Heart right ventricle (tissue), 16 donors: ENCODE measurements at regions not wholly inside any gene's neighbourhood (a gene's known extent, or its start where the extent isn't known, plus 50 kb on each side); places are given as distances from the start of the nearest gene placed in this dataset.

ENCODE experiments used
- ATAC-seq, 8 donors: fragments of 200-7000 bp; cut with Tn5 transposase; one replicate each; pipeline ENCODE4 v1.9.1; 2020; ENCODE audit warnings: mild to moderate bottlenecking in 8 of 8, moderate library complexity in 8 of 8, moderate number of reproducible peaks in 1 of 8
- DNase-seq, 2 donors: peaks; one replicate each; pipeline ENCODE4 v3.0.0-alpha.2; 2020
- H3K27ac ChIP-seq, 10 donors: fragments of 200-600 bp; sonication (generic) in 2 of 10; one replicate each; pipeline versions ENCODE4 v1.5.0 to v1.8.0; 2020 to 2022; ENCODE audit warnings: mild to moderate bottlenecking in 3 of 10
- H3K27me3 ChIP-seq, 7 donors: fragments of 200-600 bp; one replicate each; pipeline ENCODE4 v1.8.0; 2021 to 2022; ENCODE audit warnings: mild to moderate bottlenecking in 2 of 7
- H3K36me3 ChIP-seq, 9 donors: fragments of 200-600 bp; sonication (generic) in 1 of 9; one replicate each; pipeline versions ENCODE4 v1.5.0 to v1.8.0; 2020 to 2022; ENCODE audit warnings: mild to moderate bottlenecking in 2 of 9
- H3K4me1 ChIP-seq, 9 donors: fragments of 200-600 bp; sonication (generic) in 1 of 9; one replicate each; pipeline versions ENCODE4 v1.5.0 to v1.8.0; 2020 to 2022; ENCODE audit warnings: mild to moderate bottlenecking in 4 of 9
- H3K4me3 ChIP-seq, 10 donors: fragments of 200-600 bp; sonication (generic) in 2 of 10; one replicate each; pipeline versions ENCODE4 v1.5.0 to v1.8.0; 2020 to 2022; ENCODE audit warnings: mild to moderate bottlenecking in 7 of 10, moderate library complexity in 2 of 10
- H3K9me3 ChIP-seq, 11 donors: fragments of 200-600 bp in 10 of 11; sonication (generic) in 2 of 11; one replicate each; pipeline versions ENCODE4 v1.5.0 to v1.8.0; 2013 to 2022; ENCODE audit warnings: mild to moderate bottlenecking in 2 of 11, control low read depth in 1 of 11, moderate library complexity in 1 of 11
- WGBS, 2 donors: extraction: QIAGEN DNeasy Blood & Tissue Kit; methylation state at CpG; one replicate each; pipeline ENCODE4 v1.1.7; 2013; ENCODE audit warnings: inconsistent platforms in 1 of 2; 5-methylcytosine and 5-hydroxymethylcytosine counted together
- intact Hi-C, 10 donors: fragments of 100-400 bp; cut with DNase I; formaldehyde crosslinking; loops; one replicate each; pipeline versions ENCODE4 v1.11.1 to v1.14.2; 2022
- TF ChIP-seq, protein P1 (sequence below), 9 donors: fragments of 200-600 bp; sonication (generic) in 2 of 9; IDR thresholded peaks; one replicate each; pipeline versions ENCODE4 v1.5.0 to v1.8.0; 2021 to 2022; ENCODE audit warnings: antibody characterized with exemption in 9 of 9, mild to moderate bottlenecking in 5 of 9, moderate library complexity in 1 of 9
- donor health status: Arrhythmogenic right ventricular cardiomyopathy.
- donor health status: ischemic (EF 13 %, LVEDD 7.1; RV severe dilation, severe dysfunction).
- donor health status: healthy with polysubstance abuse.
- donor health status: DM: no; HTN: yes; CAD: no.
- donor health status: DM: no; HTN: no; CAD: no.
- donor health status: ischemic (EF 25% LVEDD 6.9; RV normal size, moderate dysfunction).
- donor health status: ischemic (EF 25% LVEDD 5.7; RV mildly dilated, moderate dysfunction).
- donor health status: healthy.
- donor health status: DM: yes; HTN: yes; CAD: no.
- donor health status: Ischemic cardiomyopathy.
- donor health status: ischemic (EF 35%, LVEDD 5.7; RV mildly dilated, moderate dysfunction).
- donor health status: nonischemic (EF 11% LVEDD 7.7; RV severe dilation, severe dysfunction).
- donor health status: DM: yes; HTN: yes; CAD: no.
- donor health status: PGD.
- donor health status: ischemic (EF 29% LVEDD 5.4; RV normal size, mild dysfunction).
- donor health status: nonischemic (EF 23%, LVEDD 6.1; RV moderate dilation, normal function).

DNA sequence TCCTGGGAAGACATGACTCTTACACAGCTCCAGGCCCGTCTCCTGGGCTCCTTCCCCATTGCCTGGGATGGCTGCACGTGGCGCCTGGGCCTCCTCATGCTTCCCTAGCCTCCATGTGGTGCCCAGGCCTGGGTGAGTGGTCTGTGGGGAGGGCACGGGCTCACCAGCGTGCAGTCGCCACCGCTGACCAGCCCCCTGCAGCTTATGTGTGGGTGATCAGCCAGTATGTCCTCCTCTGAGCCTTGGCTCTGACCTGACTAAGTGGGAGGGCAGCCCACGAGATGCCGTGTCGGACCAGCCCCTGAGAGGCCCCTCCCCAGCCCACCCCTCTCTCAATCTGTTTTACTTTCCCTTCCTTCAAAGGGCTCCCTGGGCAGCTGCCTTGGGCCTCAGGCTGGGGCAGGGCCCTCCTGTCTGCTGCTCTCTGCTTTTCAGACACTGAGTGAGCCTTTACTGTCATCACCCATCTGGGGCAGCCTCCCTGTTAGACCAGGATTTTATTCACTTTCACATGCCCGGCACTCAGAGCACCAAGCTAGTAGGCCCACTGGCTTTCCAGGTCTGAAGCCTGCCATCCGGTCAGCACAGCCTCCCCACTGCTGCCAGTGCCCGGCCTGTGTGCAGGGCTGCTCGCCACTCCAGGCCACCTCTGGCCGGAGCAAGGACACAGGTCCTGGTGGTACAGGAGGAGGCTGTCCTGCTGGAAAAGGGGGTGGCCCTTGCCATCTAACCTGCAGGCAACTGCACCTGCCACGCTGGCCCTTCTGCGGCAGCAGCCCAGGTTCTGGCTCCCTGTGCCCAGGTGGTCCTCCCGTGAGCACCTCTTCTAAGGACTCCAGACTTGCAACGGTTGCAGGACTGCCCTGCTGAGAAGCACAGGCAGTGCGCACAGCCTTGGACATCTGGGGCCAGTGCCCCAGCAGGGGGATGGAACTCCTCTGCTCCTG lies 84.9 kb upstream of the HPCAL1 start:
- Histone ChIP-seq H3K4me1 (peaks cover 0 to 14% (median 5%) of the 10 kb centered on the region in 9 donors), H3K9me3 (no peaks in the 10 kb centered on the region), H3K36me3 (no peaks in the 10 kb centered on the region), H3K27ac (no peak overlapping the region), H3K4me3 (no peak overlapping the region), H3K27me3 (peaks cover 0 to 9% (median 0%) of the 10 kb centered on the region in 7 donors)
- WGBS, 2 donors, result 96 to 97% methylated on average over 20 of the region's 20 CpGs
- no peak for DNase-seq
- TF ChIP-seq, protein P1, sequence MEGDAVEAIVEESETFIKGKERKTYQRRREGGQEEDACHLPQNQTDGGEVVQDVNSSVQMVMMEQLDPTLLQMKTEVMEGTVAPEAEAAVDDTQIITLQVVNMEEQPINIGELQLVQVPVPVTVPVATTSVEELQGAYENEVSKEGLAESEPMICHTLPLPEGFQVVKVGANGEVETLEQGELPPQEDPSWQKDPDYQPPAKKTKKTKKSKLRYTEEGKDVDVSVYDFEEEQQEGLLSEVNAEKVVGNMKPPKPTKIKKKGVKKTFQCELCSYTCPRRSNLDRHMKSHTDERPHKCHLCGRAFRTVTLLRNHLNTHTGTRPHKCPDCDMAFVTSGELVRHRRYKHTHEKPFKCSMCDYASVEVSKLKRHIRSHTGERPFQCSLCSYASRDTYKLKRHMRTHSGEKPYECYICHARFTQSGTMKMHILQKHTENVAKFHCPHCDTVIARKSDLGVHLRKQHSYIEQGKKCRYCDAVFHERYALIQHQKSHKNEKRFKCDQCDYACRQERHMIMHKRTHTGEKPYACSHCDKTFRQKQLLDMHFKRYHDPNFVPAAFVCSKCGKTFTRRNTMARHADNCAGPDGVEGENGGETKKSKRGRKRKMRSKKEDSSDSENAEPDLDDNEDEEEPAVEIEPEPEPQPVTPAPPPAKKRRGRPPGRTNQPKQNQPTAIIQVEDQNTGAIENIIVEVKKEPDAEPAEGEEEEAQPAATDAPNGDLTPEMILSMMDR (IDR thresholded peaks at IDR 0.05), result no peak
- ATAC-seq, result no peak
- intact Hi-C loops, result no loop called here

DNA sequence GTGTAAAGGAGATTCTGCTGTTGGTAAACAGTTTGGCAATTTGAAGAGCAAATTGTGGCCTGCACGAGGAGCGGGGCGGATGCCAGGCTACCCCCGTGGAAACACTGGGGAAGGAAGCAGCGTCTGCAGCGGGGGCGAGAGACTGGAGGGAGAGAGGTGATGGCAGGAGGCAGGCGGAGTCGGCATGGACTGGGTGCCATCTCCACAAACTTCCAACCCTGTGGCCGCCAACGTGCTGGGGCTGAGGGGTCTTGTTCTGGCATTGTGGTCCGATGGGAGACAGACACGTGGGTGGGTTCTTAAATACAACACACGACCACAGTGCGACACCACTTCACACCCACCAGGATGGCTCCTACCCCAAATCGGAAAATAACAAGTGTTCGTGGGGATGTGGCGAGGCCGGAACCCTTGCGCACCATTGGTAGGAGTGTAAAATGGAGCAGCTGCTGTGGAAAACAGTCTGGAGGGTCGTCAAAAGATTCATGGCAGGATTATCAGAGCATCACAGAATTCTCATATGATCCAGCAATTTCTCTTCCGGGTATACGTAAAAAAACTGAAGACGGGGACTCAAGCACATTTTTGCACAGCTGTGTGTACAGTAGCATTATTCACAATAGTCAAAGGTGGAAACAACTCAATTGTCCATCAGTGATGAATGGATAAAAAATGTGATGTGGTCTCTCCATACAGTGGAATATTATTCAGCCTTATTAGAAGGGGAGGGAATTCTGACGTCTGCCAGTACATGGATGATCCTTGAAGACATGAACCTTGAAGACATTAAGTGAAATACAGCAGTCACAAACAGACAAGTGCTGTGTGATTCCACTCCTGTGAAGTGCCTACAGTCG lies 82.4 kb upstream of the HPCAL1 start:
- ATAC-seq (no peak), DNase-seq (no peak)
- intact Hi-C loops, result no loop called here
- Histone ChIP-seq H3K36me3 (no peaks in the 10 kb centered on the region), H3K9me3 (no peaks in the 10 kb centered on the region), H3K4me1 (peaks cover 0 to 14% (median 5%) of the 10 kb centered on the region in 9 donors), H3K27ac (no peak overlapping the region), H3K4me3 (no peak overlapping the region), H3K27me3 (peaks cover 0 to 9% (median 0%) of the 10 kb centered on the region in 7 donors)
- TF ChIP-seq, protein P1 (IDR thresholded peaks at IDR 0.05), result no peak
- 88 to 91% methylated on average over 26 of the region's 26 CpGs for WGBS, 2 donors

DNA sequence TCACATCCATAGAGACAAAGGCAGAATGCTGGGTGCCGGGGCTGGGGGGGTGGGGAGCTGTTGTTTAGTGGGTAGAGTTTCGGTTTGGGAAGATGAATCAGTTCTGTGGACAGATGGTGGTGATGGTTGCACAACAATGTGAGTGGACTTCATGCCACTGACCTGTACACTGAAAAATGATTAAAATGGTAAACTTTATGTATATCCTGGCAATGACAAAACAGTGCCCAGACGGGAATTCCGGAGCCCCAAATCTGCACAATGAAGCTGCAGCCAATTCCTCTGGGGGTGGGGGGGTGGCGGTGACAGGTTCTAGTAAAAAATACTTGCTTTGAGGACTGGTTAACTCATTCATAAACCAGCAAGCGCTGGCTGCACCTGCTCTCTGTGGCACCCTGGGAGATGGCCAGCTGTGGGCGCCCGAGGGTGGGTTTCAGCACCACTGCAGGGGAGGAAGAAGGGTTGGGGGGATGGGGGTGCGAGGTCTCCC lies 81.8 kb upstream of the HPCAL1 start:
- Histone ChIP-seq H3K27ac (no peak overlapping the region), H3K4me3 (no peak overlapping the region), H3K4me1 (peaks cover 0 to 14% (median 5%) of the 10 kb centered on the region in 9 donors), H3K27me3 (peaks cover 0 to 9% (median 0%) of the 10 kb centered on the region in 7 donors), H3K9me3 (no peaks in the 10 kb centered on the region), H3K36me3 (no peaks in the 10 kb centered on the region)
- no peak for ATAC-seq
- DNase-seq, result no peak
- TF ChIP-seq, protein P1 (IDR thresholded peaks at IDR 0.05), result no peak
- WGBS, 2 donors, result 56 to 63% methylated on average over 9 of the region's 9 CpGs
- intact Hi-C loops, result no loop called here

DNA sequence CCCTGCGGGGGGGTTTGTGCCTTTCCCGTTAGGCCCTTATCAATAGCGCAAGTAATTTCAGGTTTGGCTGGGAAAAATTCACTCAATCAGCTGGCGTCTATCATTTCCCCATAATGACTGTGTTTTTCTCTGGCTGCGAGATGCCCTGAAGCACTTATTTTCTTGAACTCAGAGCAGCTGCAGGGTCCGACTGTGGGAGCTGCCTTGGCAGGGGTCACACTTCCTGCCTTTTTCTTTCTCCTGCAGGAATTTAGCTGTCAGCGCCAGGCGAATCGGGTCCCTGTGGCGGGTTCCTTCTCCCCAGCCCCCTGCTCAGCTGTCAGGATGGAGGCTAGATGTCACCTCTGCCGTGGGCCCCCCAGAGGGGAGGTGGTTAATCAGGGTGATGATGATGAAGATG lies 81.3 kb upstream of the HPCAL1 start:
- Histone ChIP-seq H3K36me3 (no peaks in the 10 kb centered on the region), H3K27ac (no peak overlapping the region), H3K27me3 (peaks cover 0 to 9% (median 0%) of the 10 kb centered on the region in 7 donors), H3K4me3 (no peak overlapping the region), H3K9me3 (no peaks in the 10 kb centered on the region), H3K4me1 (peaks cover 0 to 14% (median 5%) of the 10 kb centered on the region in 9 donors)
- DNase-seq, result no peak
- ATAC-seq, result no peak
- WGBS, 2 donors, result 27 to 34% methylated on average over 11 of the region's 11 CpGs
- intact Hi-C loops, result no loop called here
- TF ChIP-seq, protein P1 (IDR thresholded peaks at IDR 0.05), result no peak
